Gastrocnemius medialis (tissue), 4 donors: ENCODE measurements at regions not wholly inside any gene's neighbourhood (a gene's known extent, or its start where the extent isn't known, plus 50 kb on each side); places are given as distances from the start of the nearest gene placed in this dataset.

Experiments used
- ATAC-seq, 2 donors: fragments of 150-250 bp; one replicate each; pipeline ENCODE4 v1.9.1; 2016
- DNase-seq, 2 donors: peaks; one replicate each; pipeline ENCODE4 v3.0.0-alpha.2; 2019
- H3K27ac ChIP-seq, 4 donors: fragments of 200-600 bp; sonication (generic); 1 replicate in 1 of 4; 2 replicates in 3 of 4; pipeline ENCODE4 v1.5.1; 2016 to 2018; ENCODE audit warnings: mild to moderate bottlenecking in 2 of 4, moderate library complexity in 1 of 4
- H3K27me3 ChIP-seq, 3 donors: fragments of 200-600 bp; sonication (generic) in 2 of 3; 1 replicate in 1 of 3; 2 replicates in 2 of 3; pipeline versions ENCODE4 v1.5.1 to v1.6.0; 2016 to 2019; ENCODE audit warnings: mild to moderate bottlenecking in 1 of 3, moderate library complexity in 1 of 3
- H3K36me3 ChIP-seq, 2 donors: fragments of 200-600 bp; sonication (generic) in 1 of 2; one replicate each; pipeline ENCODE4 v1.5.1; 2017 to 2018
- H3K4me1 ChIP-seq, 2 donors: fragments of 200-600 bp; sonication (generic) in 1 of 2; one replicate each; pipeline ENCODE4 v1.5.1; 2016 to 2017; ENCODE audit warnings: mild to moderate bottlenecking in 2 of 2
- H3K4me3 ChIP-seq, 4 donors: fragments of 200-600 bp; sonication (generic) in 3 of 4; 1 replicate in 1 of 4; 2 replicates in 3 of 4; pipeline ENCODE4 v1.5.1; 2016 to 2019; ENCODE audit warnings: mild to moderate bottlenecking in 2 of 4
- H3K9me3 ChIP-seq, 3 donors: fragments of 200-600 bp; sonication (generic) in 2 of 3; 1 replicate in 1 of 3; 2 replicates in 2 of 3; pipeline ENCODE4 v1.5.1; 2016 to 2019
- CTCF ChIP-seq, 5 experiments: fragments of 450-650 bp in 3 of 5; fragments of 200-600 bp in 2 of 5; sonication (generic) in 2 of 5; IDR thresholded peaks in 4 of 5; conservative IDR thresholded peaks in 1 of 5; 1 replicate in 4 of 5; 2 replicates in 1 of 5; pipeline ENCODE4 v1.5.1; 2016 to 2019; ENCODE audit warnings: antibody characterized with exemption in 5 of 5, mild to moderate bottlenecking in 3 of 5, moderate library complexity in 3 of 5
- POLR2A ChIP-seq, 2 donors: fragments of 450-650 bp; IDR thresholded peaks; one replicate each; pipeline ENCODE4 v1.6.1; 2017; ENCODE audit warnings: antibody characterized with exemption in 2 of 2, mild to moderate bottlenecking in 2 of 2, moderate library complexity in 2 of 2
- in situ Hi-C, 4 donors: fragments of 200-750 bp; cut with MboI; loops; one replicate each; pipeline versions ENCODE4 v1.15.0 to v1.8.0; 2017; ENCODE audit warnings: low sequenced_read_pairs in 4 of 4
- intact Hi-C: fragments of 100-400 bp; cut with DNase I; formaldehyde crosslinking; loops from one replicate; pipeline ENCODE4 v1.15.1; 2023; ENCODE audit warnings: low total_unique reads

- Histone ChIP-seq H3K36me3 (no peaks in the 10 kb centered on the region), H3K9me3 (no peaks in the 10 kb centered on the region), H3K27ac (no peak overlapping the region), H3K4me3 (no peak overlapping the region), H3K4me1 (no peaks in the 10 kb centered on the region), H3K27me3 (no peaks in the 10 kb centered on the region)
- intact Hi-C loops (no loop called here), in situ Hi-C loops (no loop called here)
- DNase-seq: no peak
- no peak for ATAC-seq
- TF ChIP-seq CTCF (IDR thresholded peaks at IDR 0.05 in 4 of 5, conservative IDR thresholded peaks at IDR 0.05 in 1 of 5) (no peak), POLR2A (IDR thresholded peaks at IDR 0.05) (no peak)
Observed at GRCh38 chr12:118685983-118686607, 295.2 kb upstream of the SRRM4 start.

- DNase-seq (no peak), ATAC-seq (no peak)
- H3K4me1 ChIP-seq: no peaks in the 10 kb centered on the region
- no peak overlapping the region for H3K27ac ChIP-seq
- no peaks in the 10 kb centered on the region for H3K27me3 ChIP-seq
- in situ Hi-C loops: no loop called here
- no peaks in the 10 kb centered on the region for H3K36me3 ChIP-seq
- no peak for TF ChIP-seq POLR2A (IDR thresholded peaks at IDR 0.05)
- TF ChIP-seq CTCF (IDR thresholded peaks at IDR 0.05 in 4 of 5, conservative IDR thresholded peaks at IDR 0.05 in 1 of 5): no peak
- H3K4me3 ChIP-seq: no peak overlapping the region
- intact Hi-C loops: no loop called here
- no peaks in the 10 kb centered on the region for H3K9me3 ChIP-seq
Observed at GRCh38 chr12:118689793-118690192, 291.5 kb upstream of the SRRM4 start.

GRCh38 chr12:118690506-118690905 lies 290.8 kb upstream of the SRRM4 start:
- intact Hi-C loops (no loop called here), in situ Hi-C loops (no loop called here)
- H3K4me1 ChIP-seq: no peaks in the 10 kb centered on the region
- ATAC-seq: no peak
- no peaks in the 10 kb centered on the region for H3K9me3 ChIP-seq
- TF ChIP-seq CTCF (IDR thresholded peaks at IDR 0.05 in 4 of 5, conservative IDR thresholded peaks at IDR 0.05 in 1 of 5) (no peak), POLR2A (IDR thresholded peaks at IDR 0.05) (no peak)
- H3K27ac ChIP-seq: no peak overlapping the region
- H3K27me3 ChIP-seq: no peaks in the 10 kb centered on the region
- DNase-seq: no peak
- H3K36me3 ChIP-seq: no peaks in the 10 kb centered on the region
- H3K4me3 ChIP-seq: no peak overlapping the region

- no peak for TF ChIP-seq CTCF (IDR thresholded peaks at IDR 0.05 in 4 of 5, conservative IDR thresholded peaks at IDR 0.05 in 1 of 5)
- no peak for TF ChIP-seq POLR2A (IDR thresholded peaks at IDR 0.05)
- Histone ChIP-seq H3K27ac (no peak overlapping the region), H3K36me3 (no peaks in the 10 kb centered on the region), H3K9me3 (no peaks in the 10 kb centered on the region), H3K4me1 (no peaks in the 10 kb centered on the region), H3K27me3 (no peaks in the 10 kb centered on the region), H3K4me3 (no peak overlapping the region)
- in situ Hi-C loops (no loop called here), intact Hi-C loops (no loop called here)
- DNase-seq (no peak), ATAC-seq (no peak)
Observed at GRCh38 chr12:118694128-118694775, 287.1 kb upstream of the SRRM4 start.
